Natural killer cell (primary cell): ENCODE measurements at regions not wholly inside any gene's neighbourhood (a gene's known extent, or its start where the extent isn't known, plus 50 kb on each side); places are given as distances from the start of the nearest gene placed in this dataset.

Source experiments
- ATAC-seq, 3 donors: fragments of 150-1000 bp in 2 of 3; fragments of 200-7000 bp in 1 of 3; cut with Tn5 transposase; 1 replicate in 1 of 3; 2 replicates in 2 of 3; pipeline ENCODE4 v1.10.0; 2021; ENCODE audit warnings: mild to moderate bottlenecking in 2 of 3, moderate library complexity in 2 of 3
- DNase-seq, 2 donors: peaks; one replicate each; pipeline versions ENCODE4 v3.0.0 to v3.0.0-alpha.2; 2013 to 2021; ENCODE audit warnings: mixed read lengths in 1 of 2
- H3K27ac ChIP-seq: one replicate; pipeline ENCODE4 v1.5.1; 2013; ENCODE audit warnings: mild to moderate bottlenecking, low read length
- H3K27me3 ChIP-seq: one replicate; pipeline ENCODE4 v1.6.1; 2013; ENCODE audit warnings: low read length; ENCODE audit not compliant: control insufficient read depth, insufficient read depth
- H3K36me3 ChIP-seq: one replicate; pipeline ENCODE4 v1.6.1; 2013; ENCODE audit warnings: low read length; ENCODE audit not compliant: control insufficient read depth, insufficient read depth
- H3K4me1 ChIP-seq: one replicate; pipeline ENCODE4 v1.6.1; 2013; ENCODE audit warnings: low read length; ENCODE audit not compliant: control insufficient read depth, insufficient read depth
- H3K4me3 ChIP-seq: one replicate; pipeline ENCODE4 v1.5.1; 2013; ENCODE audit warnings: low read length
- H3K9me3 ChIP-seq: one replicate; pipeline ENCODE4 v1.6.1; 2013; ENCODE audit warnings: low read length; ENCODE audit not compliant: control insufficient read depth, insufficient read depth
- H3K27ac Mint-ChIP-seq, 2 donors: one replicate each; pipeline ENCODE4 v1.8.0; 2022; ENCODE audit warnings: mild to moderate bottlenecking in 2 of 2, mixed read lengths in 2 of 2, moderate library complexity in 1 of 2
- H3K27me3 Mint-ChIP-seq, 2 donors: one replicate each; pipeline ENCODE4 v1.8.0; 2022; ENCODE audit warnings: low read depth in 2 of 2, mixed read lengths in 2 of 2
- H3K36me3 Mint-ChIP-seq: one replicate; pipeline ENCODE4 v1.8.0; 2022; ENCODE audit warnings: mixed read lengths
- H3K4me1 Mint-ChIP-seq, 2 donors: one replicate each; pipeline ENCODE4 v1.8.0; 2022; ENCODE audit warnings: mixed read lengths in 2 of 2
- H3K4me3 Mint-ChIP-seq: one replicate; pipeline ENCODE4 v1.8.0; 2022; ENCODE audit warnings: mild to moderate bottlenecking, moderate library complexity, mixed read lengths
- H3K9me3 Mint-ChIP-seq, 2 donors: one replicate each; pipeline ENCODE4 v1.8.0; 2022; ENCODE audit warnings: mixed read lengths in 2 of 2
- CTCF ChIP-seq: fragments of 200-600 bp; IDR thresholded peaks from one replicate; pipeline ENCODE4 v1.8.0; 2022; ENCODE audit warnings: antibody characterized with exemption
- WGBS: methylation state at CpG from one replicate; pipeline ENCODE4 v1.1.7; 2013; ENCODE audit warnings: missing lambda C conversion rate; ENCODE audit not compliant: insufficient coverage; 5-methylcytosine and 5-hydroxymethylcytosine counted together
- intact Hi-C: fragments of 100-400 bp; cut with micrococcal nuclease; formaldehyde crosslinking; loops from one replicate; pipeline ENCODE4 v1.14.2; 2022

- no peak for TF ChIP-seq CTCF
- H3K4me3 Mint-ChIP-seq, result no peak overlapping the region
- intact Hi-C loops, result no loop called here
Measured at GRCh38 chr1:98366343-98366742, 295.2 kb upstream of the SNX7 start.

DNA sequence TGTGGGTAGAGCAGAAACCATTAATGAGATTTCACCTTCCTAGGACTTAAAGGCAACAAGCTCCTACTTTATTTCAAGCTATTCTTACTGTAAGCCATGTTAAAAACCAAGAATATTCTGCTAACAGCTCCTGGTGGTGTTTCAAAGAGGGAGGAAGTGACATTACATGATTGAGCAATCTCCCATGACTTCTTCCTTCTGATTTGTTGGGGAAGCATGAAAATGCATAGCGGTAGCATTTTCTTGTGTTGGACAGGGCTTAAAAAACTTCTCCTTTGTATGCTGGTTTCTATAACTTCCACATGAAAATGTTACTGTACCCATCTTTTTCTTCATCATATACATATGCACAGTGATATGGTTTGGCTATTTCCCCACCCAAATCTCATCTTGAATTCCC is 297.0 kb upstream of the SNX7 start:
- ATAC-seq, result no peak
- Mint-ChIP-seq H3K4me1 (peaks cover 10% of the 10 kb centered on the region in 2 donors), H3K4me3 (no peak overlapping the region), H3K36me3 (no peaks in the 10 kb centered on the region), H3K27ac (no peak overlapping the region), H3K27me3 (no peaks in the 10 kb centered on the region), H3K9me3 (peaks cover 0 to 6% of the 10 kb centered on the region in 2 donors)
- no peak for TF ChIP-seq CTCF
- intact Hi-C loops, result no loop called here
- H3K27ac ChIP-seq, result no peak overlapping the region
- no peaks in the 10 kb centered on the region for H3K27me3 ChIP-seq
- no peak overlapping the region for H3K4me3 ChIP-seq
- DNase-seq, result no peak
- no peaks in the 10 kb centered on the region for H3K36me3 ChIP-seq
- H3K4me1 ChIP-seq, result no peaks in the 10 kb centered on the region
- WGBS, result 100% methylated on average over 1 of the region's 1 CpG
- no peaks in the 10 kb centered on the region for H3K9me3 ChIP-seq

More at GRCh38 chr1:98366343-98366742, 295.2 kb upstream of the SNX7 start:
- Mint-ChIP-seq H3K27ac (no peak overlapping the region), H3K36me3 (no peaks in the 10 kb centered on the region), H3K9me3 (no peaks in the 10 kb centered on the region), H3K4me1 (peaks cover 14% of the 10 kb centered on the region in 2 donors), H3K27me3 (no peaks in the 10 kb centered on the region)
- H3K9me3 ChIP-seq, result no peaks in the 10 kb centered on the region
- no peaks in the 10 kb centered on the region for H3K4me1 ChIP-seq
- no peaks in the 10 kb centered on the region for H3K36me3 ChIP-seq
- H3K27ac ChIP-seq, result no peak overlapping the region
- DNase-seq, result no peak
- WGBS, result 93% methylated on average over 3 of the region's 3 CpGs
- H3K27me3 ChIP-seq, result no peaks in the 10 kb centered on the region
- H3K4me3 ChIP-seq, result no peak overlapping the region
- ATAC-seq, result no peak

DNA sequence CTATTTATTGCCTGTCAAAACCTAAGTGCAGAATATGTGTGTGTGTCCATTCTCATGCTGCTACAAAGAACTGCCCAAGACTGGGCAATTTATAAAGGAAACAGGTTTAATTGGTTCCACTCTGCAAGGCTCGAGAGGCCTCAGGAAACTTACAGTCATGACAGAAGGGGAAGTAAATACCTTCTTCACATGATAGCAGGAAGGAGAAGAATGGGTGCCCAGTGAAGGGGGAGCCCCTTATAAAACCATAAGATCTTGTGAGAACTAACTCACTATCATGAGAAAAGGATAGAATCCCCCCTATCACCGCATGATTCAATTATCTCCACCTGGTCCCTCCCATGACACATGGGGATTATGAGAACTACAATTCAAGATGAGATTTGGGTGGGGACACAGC is 300.7 kb upstream of the SNX7 start:
- no peaks in the 10 kb centered on the region for H3K27me3 ChIP-seq
- no peak for DNase-seq
- no peak overlapping the region for H3K27ac ChIP-seq
- WGBS, result 79% methylated on average over 2 of the region's 2 CpGs
- no peak for ATAC-seq
- Mint-ChIP-seq H3K27me3 (peaks cover 0 to 3% of the 10 kb centered on the region in 2 donors), H3K36me3 (no peaks in the 10 kb centered on the region), H3K9me3 (peaks cover 0 to 8% of the 10 kb centered on the region in 2 donors), H3K4me3 (no peak overlapping the region), H3K4me1 (peaks cover 0 to 6% of the 10 kb centered on the region in 2 donors), H3K27ac (no peak overlapping the region)
- TF ChIP-seq CTCF, result no peak
- H3K4me3 ChIP-seq, result no peak overlapping the region
- intact Hi-C loops, result no loop called here
- H3K9me3 ChIP-seq, result no peaks in the 10 kb centered on the region
- no peaks in the 10 kb centered on the region for H3K36me3 ChIP-seq
- no peaks in the 10 kb centered on the region for H3K4me1 ChIP-seq

- intact Hi-C loops, result no loop called here
- peaks cover 0 to 6% of the 10 kb centered on the region in 2 donors for H3K9me3 Mint-ChIP-seq
- ATAC-seq (no peak), DNase-seq (no peak)
- no peak overlapping the region for H3K4me3 Mint-ChIP-seq
- H3K27ac Mint-ChIP-seq, result no peak overlapping the region
- Histone ChIP-seq H3K27ac (no peak overlapping the region), H3K9me3 (no peaks in the 10 kb centered on the region), H3K27me3 (no peaks in the 10 kb centered on the region), H3K4me3 (no peak overlapping the region), H3K4me1 (peaks cover 3% of the 10 kb centered on the region), H3K36me3 (no peaks in the 10 kb centered on the region)
- 86% methylated on average over 3 of the region's 3 CpGs for WGBS
- H3K36me3 Mint-ChIP-seq, result no peaks in the 10 kb centered on the region
- no peak for TF ChIP-seq CTCF
- H3K27me3 Mint-ChIP-seq, result peaks cover 0 to 3% of the 10 kb centered on the region in 2 donors
- peaks cover 10 to 17% of the 10 kb centered on the region in 2 donors for H3K4me1 Mint-ChIP-seq
Measured at GRCh38 chr1:98355656-98356383, 305.7 kb upstream of the SNX7 start.
